Natural killer cell (primary cell): ENCODE measurements at regions not wholly inside any gene's neighbourhood (a gene's known extent, or its start where the extent isn't known, plus 50 kb on each side); places are given as distances from the start of the nearest gene placed in this dataset.

ENCODE experiments used
- ATAC-seq, 3 donors: fragments of 150-1000 bp in 2 of 3; fragments of 200-7000 bp in 1 of 3; cut with Tn5 transposase; 1 replicate in 1 of 3; 2 replicates in 2 of 3; pipeline ENCODE4 v1.10.0; 2021; ENCODE audit warnings: mild to moderate bottlenecking in 2 of 3, moderate library complexity in 2 of 3
- DNase-seq, 2 donors: peaks; one replicate each; pipeline versions ENCODE4 v3.0.0 to v3.0.0-alpha.2; 2013 to 2021; ENCODE audit warnings: mixed read lengths in 1 of 2
- H3K27ac ChIP-seq: one replicate; pipeline ENCODE4 v1.5.1; 2013; ENCODE audit warnings: mild to moderate bottlenecking, low read length
- H3K27me3 ChIP-seq: one replicate; pipeline ENCODE4 v1.6.1; 2013; ENCODE audit warnings: low read length; ENCODE audit not compliant: control insufficient read depth, insufficient read depth
- H3K36me3 ChIP-seq: one replicate; pipeline ENCODE4 v1.6.1; 2013; ENCODE audit warnings: low read length; ENCODE audit not compliant: control insufficient read depth, insufficient read depth
- H3K4me1 ChIP-seq: one replicate; pipeline ENCODE4 v1.6.1; 2013; ENCODE audit warnings: low read length; ENCODE audit not compliant: control insufficient read depth, insufficient read depth
- H3K4me3 ChIP-seq: one replicate; pipeline ENCODE4 v1.5.1; 2013; ENCODE audit warnings: low read length
- H3K9me3 ChIP-seq: one replicate; pipeline ENCODE4 v1.6.1; 2013; ENCODE audit warnings: low read length; ENCODE audit not compliant: control insufficient read depth, insufficient read depth
- H3K27ac Mint-ChIP-seq, 2 donors: one replicate each; pipeline ENCODE4 v1.8.0; 2022; ENCODE audit warnings: mild to moderate bottlenecking in 2 of 2, mixed read lengths in 2 of 2, moderate library complexity in 1 of 2
- H3K27me3 Mint-ChIP-seq, 2 donors: one replicate each; pipeline ENCODE4 v1.8.0; 2022; ENCODE audit warnings: low read depth in 2 of 2, mixed read lengths in 2 of 2
- H3K36me3 Mint-ChIP-seq: one replicate; pipeline ENCODE4 v1.8.0; 2022; ENCODE audit warnings: mixed read lengths
- H3K4me1 Mint-ChIP-seq, 2 donors: one replicate each; pipeline ENCODE4 v1.8.0; 2022; ENCODE audit warnings: mixed read lengths in 2 of 2
- H3K4me3 Mint-ChIP-seq: one replicate; pipeline ENCODE4 v1.8.0; 2022; ENCODE audit warnings: mild to moderate bottlenecking, moderate library complexity, mixed read lengths
- H3K9me3 Mint-ChIP-seq, 2 donors: one replicate each; pipeline ENCODE4 v1.8.0; 2022; ENCODE audit warnings: mixed read lengths in 2 of 2
- CTCF ChIP-seq: fragments of 200-600 bp; IDR thresholded peaks from one replicate; pipeline ENCODE4 v1.8.0; 2022; ENCODE audit warnings: antibody characterized with exemption
- WGBS: methylation state at CpG from one replicate; pipeline ENCODE4 v1.1.7; 2013; ENCODE audit warnings: missing lambda C conversion rate; ENCODE audit not compliant: insufficient coverage; 5-methylcytosine and 5-hydroxymethylcytosine counted together
- intact Hi-C: fragments of 100-400 bp; cut with micrococcal nuclease; formaldehyde crosslinking; loops from one replicate; pipeline ENCODE4 v1.14.2; 2022

GRCh38 chr15:62624547-62625378, 417.8 kb upstream of the TPM1 start:
- peaks cover 7 to 12% of the 10 kb centered on the region in 2 donors for H3K4me1 Mint-ChIP-seq
- intact Hi-C loops: no loop called here
- no peaks in the 10 kb centered on the region for H3K36me3 ChIP-seq
- no peak overlapping the region for H3K27ac Mint-ChIP-seq
- H3K4me3 ChIP-seq: no peak overlapping the region
- WGBS: 59% methylated on average over 7 of the region's 7 CpGs
- ATAC-seq (peak in 1 of 3 donors; percentile 32), DNase-seq (no peak)
- no peak overlapping the region for H3K4me3 Mint-ChIP-seq
- no peaks in the 10 kb centered on the region for H3K27me3 Mint-ChIP-seq
- no peaks in the 10 kb centered on the region for H3K4me1 ChIP-seq
- no peaks in the 10 kb centered on the region for H3K27me3 ChIP-seq
- H3K36me3 Mint-ChIP-seq: no peaks in the 10 kb centered on the region
- no peak overlapping the region for H3K27ac ChIP-seq
- TF ChIP-seq CTCF: no peak
- no peaks in the 10 kb centered on the region for H3K9me3 ChIP-seq
- no peaks in the 10 kb centered on the region for H3K9me3 Mint-ChIP-seq

DNA sequence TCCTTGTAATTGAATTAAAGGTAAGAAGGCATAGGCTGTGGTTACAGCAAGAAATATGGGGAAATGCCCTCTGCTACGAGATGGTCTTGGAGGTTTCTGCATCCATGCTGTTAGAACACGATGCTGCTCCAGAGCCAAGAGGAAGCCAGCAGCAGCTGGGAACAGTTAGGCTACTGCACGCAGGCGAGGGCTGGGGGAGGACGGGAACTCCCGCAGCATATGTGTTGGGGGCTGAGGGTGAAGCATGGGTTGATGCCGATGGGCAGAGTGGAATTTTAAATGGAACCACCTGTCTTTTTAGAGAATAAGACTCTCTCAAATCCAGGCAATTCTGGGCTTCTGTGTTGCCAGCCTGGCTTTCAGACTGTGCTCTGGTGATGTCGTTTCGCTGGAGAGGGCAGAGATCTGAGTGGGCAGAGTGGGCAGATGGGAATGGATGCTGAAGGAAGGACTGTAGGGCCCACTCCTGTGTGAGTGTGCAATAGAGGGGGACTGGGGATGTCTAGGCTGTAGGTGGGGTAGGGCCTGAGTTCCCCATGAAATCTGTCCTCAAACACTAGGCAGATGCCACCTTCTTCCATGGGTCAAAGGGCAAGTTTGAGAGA, 417.0 kb upstream of the TPM1 start:
- Histone ChIP-seq H3K27ac (no peak overlapping the region), H3K4me3 (no peak overlapping the region), H3K4me1 (no peaks in the 10 kb centered on the region), H3K36me3 (no peaks in the 10 kb centered on the region), H3K9me3 (no peaks in the 10 kb centered on the region), H3K27me3 (no peaks in the 10 kb centered on the region)
- no peaks in the 10 kb centered on the region for H3K36me3 Mint-ChIP-seq
- no peak for ATAC-seq
- TF ChIP-seq CTCF: no peak
- no peaks in the 10 kb centered on the region for H3K9me3 Mint-ChIP-seq
- no peaks in the 10 kb centered on the region for H3K27me3 Mint-ChIP-seq
- no peak overlapping the region for H3K27ac Mint-ChIP-seq
- no peak for DNase-seq
- 83% methylated on average over 9 of the region's 9 CpGs for WGBS
- intact Hi-C loops: no loop called here
- H3K4me3 Mint-ChIP-seq: no peak overlapping the region
- H3K4me1 Mint-ChIP-seq: peaks cover 7 to 12% of the 10 kb centered on the region in 2 donors

GRCh38 chr15:62626903-62627302, 415.6 kb upstream of the TPM1 start:
- intact Hi-C loops: no loop called here
- H3K27me3 Mint-ChIP-seq: peaks cover 0 to 7% of the 10 kb centered on the region in 2 donors
- no peak overlapping the region for H3K27ac Mint-ChIP-seq
- no peak overlapping the region for H3K4me3 ChIP-seq
- H3K4me3 Mint-ChIP-seq: no peak overlapping the region
- H3K36me3 ChIP-seq: no peaks in the 10 kb centered on the region
- H3K9me3 ChIP-seq: no peaks in the 10 kb centered on the region
- ATAC-seq (no peak), DNase-seq (no peak)
- no peaks in the 10 kb centered on the region for H3K9me3 Mint-ChIP-seq
- TF ChIP-seq CTCF: no peak
- H3K4me1 Mint-ChIP-seq: peaks cover 7 to 12% of the 10 kb centered on the region in 2 donors
- no peaks in the 10 kb centered on the region for H3K36me3 Mint-ChIP-seq
- H3K27ac ChIP-seq: no peak overlapping the region
- H3K27me3 ChIP-seq: no peaks in the 10 kb centered on the region
- no peaks in the 10 kb centered on the region for H3K4me1 ChIP-seq
- WGBS: 83% methylated on average over 1 of the region's 4 CpGs
